Ishikawa (cell line): ENCODE measurements at regions not wholly inside any gene's neighbourhood (a gene's known extent, or its start where the extent isn't known, plus 50 kb on each side); places are given as distances from the start of the nearest gene placed in this dataset.

Experiments
- EP300 ChIP-seq: IDR thresholded peaks from 2 replicates; pipeline ENCODE4 v1.6.1; 2012; ENCODE audit warnings: borderline replicate concordance
- RAD21 ChIP-seq: IDR thresholded peaks from 2 replicates; pipeline ENCODE4 v1.6.1; 2012; ENCODE audit warnings: low read depth
- REST ChIP-seq: IDR thresholded peaks from 2 replicates; pipeline ENCODE4 v1.6.1; 2012; ENCODE audit warnings: low read depth, mild to moderate bottlenecking
- TAF1 ChIP-seq: IDR thresholded peaks from 2 replicates; pipeline ENCODE4 v1.6.1; 2012; ENCODE audit warnings: low read depth, mild to moderate bottlenecking
- TCF12 ChIP-seq: IDR thresholded peaks from 2 replicates; pipeline ENCODE4 v1.6.1; 2012; ENCODE audit warnings: low read depth
- TEAD4 ChIP-seq: IDR thresholded peaks from 2 replicates; pipeline ENCODE4 v1.6.1; 2012
- USF1 ChIP-seq: IDR thresholded peaks from 2 replicates; pipeline ENCODE4 v1.6.1; 2012
- YY1 ChIP-seq: IDR thresholded peaks from 2 replicates; pipeline ENCODE4 v1.6.1; 2012; ENCODE audit warnings: low read depth

- no peak for TF ChIP-seq YY1
- no peak for TF ChIP-seq EP300
- TF ChIP-seq USF1: no peak
- no peak for TF ChIP-seq RAD21
- no peak for TF ChIP-seq TEAD4
- no peak for TF ChIP-seq TCF12
- no peak for TF ChIP-seq REST
- no peak for TF ChIP-seq TAF1
Observed at GRCh38 chr13:32894589-32895001, 121.6 kb upstream of the KL start.
